ENCODE measurements at regions not wholly inside any gene's neighbourhood (a gene's known extent, or its start where the extent isn't known, plus 50 kb on each side); places are given as distances from the start of the nearest gene placed in this dataset.

- peaks cover 0 to 6% (median 0%) of the 10 kb centered on the region in 7 donors for H3K9me3 Mint-ChIP-seq
- Histone ChIP-seq H3K4me1 (ENCODE audit: control insufficient read depth in 1 of 2, insufficient read depth in 2 of 2, low read length in 2 of 2) (peaks cover 0 to 3% of the 10 kb centered on the region in 2 donors), H3K36me3 (replicated peaks in 1 of 2; ENCODE audit: control insufficient read depth in 1 of 2, insufficient read depth in 2 of 2, low read length in 2 of 2) (no peaks in the 10 kb centered on the region), H3K27me3 (ENCODE audit: control insufficient read depth in 2 of 2, insufficient read depth in 2 of 2, low read length in 2 of 2) (no peaks in the 10 kb centered on the region), H3K4me2 (replicated peaks; ENCODE audit: extremely low read depth, low read length, poor library complexity, severe bottlenecking) (no peak overlapping the region), H3K9ac (ENCODE audit: insufficient read depth, low read length, poor library complexity, severe bottlenecking) (no peak overlapping the region), H3K4me3 (replicated peaks in 1 of 3; ENCODE audit: low read depth in 2 of 3, low read length in 3 of 3) (no peak overlapping the region), H3K27ac (ENCODE audit: low read depth in 1 of 2, low read length in 2 of 2) (no peak overlapping the region), H4K20me1 (ENCODE audit: insufficient read depth, low read length) (no peaks in the 10 kb centered on the region), H3K9me3 (replicated peaks in 1 of 2; ENCODE audit: control insufficient read depth in 1 of 2, insufficient read depth in 1 of 2, low read length in 2 of 2) (no peaks in the 10 kb centered on the region), H2AFZ (ENCODE audit: insufficient read depth, low read depth, low read length, poor library complexity, severe bottlenecking) (no peak overlapping the region), H3K79me2 (ENCODE audit: insufficient read depth, low read length) (no peaks in the 10 kb centered on the region)
- peaks cover 1% of the 10 kb centered on the region for H3K4me1 Mint-ChIP-seq
- H3K4me3 Mint-ChIP-seq: no peak overlapping the region
- peaks cover 2 to 15% (median 11%) of the 10 kb centered on the region in 3 donors for H3K27me3 Mint-ChIP-seq (ENCODE audit: low read depth in 3 of 3)
- no peaks in the 10 kb centered on the region for H3K36me3 Mint-ChIP-seq
- H3K27ac Mint-ChIP-seq: no peak overlapping the region
- WGBS (ENCODE audit: insufficient coverage): 89% methylated on average over 7 of the region's 9 CpGs
- intact Hi-C loops (cut with micrococcal nuclease): no loop called here
- no peak for DNase-seq
- TF ChIP-seq CTCF (IDR thresholded peaks at IDR 0.05): no peak
Observed at GRCh38 chr10:123606006-123606405, 60.1 kb upstream of the GPR26 start.

- Mint-ChIP-seq H3K4me3 (no peak overlapping the region), H3K36me3 (no peaks in the 10 kb centered on the region), H3K4me1 (peaks cover 1% of the 10 kb centered on the region), H3K27ac (no peak overlapping the region), H3K27me3 (ENCODE audit: low read depth in 3 of 3) (peaks cover 2 to 13% (median 9%) of the 10 kb centered on the region in 3 donors), H3K9me3 (peaks cover 0 to 6% (median 0%) of the 10 kb centered on the region in 7 donors)
- Histone ChIP-seq H3K9ac (ENCODE audit: insufficient read depth, low read length, poor library complexity, severe bottlenecking) (no peak overlapping the region), H3K27me3 (ENCODE audit: control insufficient read depth in 2 of 2, insufficient read depth in 2 of 2, low read length in 2 of 2) (no peaks in the 10 kb centered on the region), H4K20me1 (ENCODE audit: insufficient read depth, low read length) (no peaks in the 10 kb centered on the region), H3K4me3 (replicated peaks in 1 of 3; ENCODE audit: low read depth in 2 of 3, low read length in 3 of 3) (no peak overlapping the region), H3K4me2 (replicated peaks; ENCODE audit: extremely low read depth, low read length, poor library complexity, severe bottlenecking) (no peak overlapping the region), H3K9me3 (replicated peaks in 1 of 2; ENCODE audit: control insufficient read depth in 1 of 2, insufficient read depth in 1 of 2, low read length in 2 of 2) (no peaks in the 10 kb centered on the region), H2AFZ (ENCODE audit: insufficient read depth, low read depth, low read length, poor library complexity, severe bottlenecking) (no peak overlapping the region), H3K4me1 (ENCODE audit: control insufficient read depth in 1 of 2, insufficient read depth in 2 of 2, low read length in 2 of 2) (peaks cover 0 to 3% of the 10 kb centered on the region in 2 donors), H3K27ac (ENCODE audit: low read depth in 1 of 2, low read length in 2 of 2) (no peak overlapping the region), H3K79me2 (ENCODE audit: insufficient read depth, low read length) (no peaks in the 10 kb centered on the region), H3K36me3 (replicated peaks in 1 of 2; ENCODE audit: control insufficient read depth in 1 of 2, insufficient read depth in 2 of 2, low read length in 2 of 2) (no peaks in the 10 kb centered on the region)
- 29% methylated on average over 1 of the region's 3 CpGs for WGBS (ENCODE audit: insufficient coverage)
- intact Hi-C loops (cut with micrococcal nuclease): no loop called here
- DNase-seq: no peak
- no peak for TF ChIP-seq CTCF (IDR thresholded peaks at IDR 0.05)
Observed at GRCh38 chr10:123606955-123607354, 59.2 kb upstream of the GPR26 start.
